ENCODE measurements at regions not wholly inside any gene's neighbourhood (a gene's known extent, or its start where the extent isn't known, plus 50 kb on each side); places are given as distances from the start of the nearest gene placed in this dataset.

DNA sequence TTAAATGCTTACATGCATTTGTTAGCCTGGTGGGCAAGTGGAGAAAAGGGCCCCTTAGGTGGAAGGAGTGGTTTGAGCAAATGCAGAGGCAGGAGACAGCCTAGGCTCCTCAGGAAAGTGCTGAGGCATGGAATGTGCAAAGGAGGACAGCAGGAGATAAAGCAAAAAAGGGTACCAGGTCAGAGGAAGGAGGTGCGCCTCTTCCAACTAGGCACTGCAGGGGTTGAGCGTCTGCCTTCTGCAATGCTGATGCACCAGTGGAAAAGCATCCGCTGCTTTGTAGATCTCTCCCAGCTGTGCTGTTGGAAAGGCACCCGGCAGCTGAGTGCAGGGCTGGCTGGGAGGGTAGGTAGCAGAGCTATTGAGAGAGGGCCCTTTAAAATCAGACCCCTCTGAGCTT is 287.0 kb upstream of the XYLT1 start:
- TF ChIP-seq POLR2AphosphoS5 (IDR thresholded peaks at IDR 0.05) (no peak), POLR2A (IDR thresholded peaks at IDR 0.05) (no peak)
- TF ChIP-seq, protein P1, sequence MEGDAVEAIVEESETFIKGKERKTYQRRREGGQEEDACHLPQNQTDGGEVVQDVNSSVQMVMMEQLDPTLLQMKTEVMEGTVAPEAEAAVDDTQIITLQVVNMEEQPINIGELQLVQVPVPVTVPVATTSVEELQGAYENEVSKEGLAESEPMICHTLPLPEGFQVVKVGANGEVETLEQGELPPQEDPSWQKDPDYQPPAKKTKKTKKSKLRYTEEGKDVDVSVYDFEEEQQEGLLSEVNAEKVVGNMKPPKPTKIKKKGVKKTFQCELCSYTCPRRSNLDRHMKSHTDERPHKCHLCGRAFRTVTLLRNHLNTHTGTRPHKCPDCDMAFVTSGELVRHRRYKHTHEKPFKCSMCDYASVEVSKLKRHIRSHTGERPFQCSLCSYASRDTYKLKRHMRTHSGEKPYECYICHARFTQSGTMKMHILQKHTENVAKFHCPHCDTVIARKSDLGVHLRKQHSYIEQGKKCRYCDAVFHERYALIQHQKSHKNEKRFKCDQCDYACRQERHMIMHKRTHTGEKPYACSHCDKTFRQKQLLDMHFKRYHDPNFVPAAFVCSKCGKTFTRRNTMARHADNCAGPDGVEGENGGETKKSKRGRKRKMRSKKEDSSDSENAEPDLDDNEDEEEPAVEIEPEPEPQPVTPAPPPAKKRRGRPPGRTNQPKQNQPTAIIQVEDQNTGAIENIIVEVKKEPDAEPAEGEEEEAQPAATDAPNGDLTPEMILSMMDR (IDR thresholded peaks at IDR 0.05): no peak
- Histone ChIP-seq H3K4me3 (no peak overlapping the region), H3K36me3 (no peaks in the 10 kb centered on the region), H3K9me3 (peaks cover 0 to 6% of the 10 kb centered on the region in 2 donors), H3K4me1 (no peaks in the 10 kb centered on the region), H3K27me3 (peaks cover 0 to 3% of the 10 kb centered on the region in 2 donors), H3K27ac (no peak overlapping the region)
- intact Hi-C loops (cut with DNase I; ENCODE audit: low total_unique reads): no loop called here
- no peak for DNase-seq (ENCODE audit: low spot score in 2 of 2)

DNA sequence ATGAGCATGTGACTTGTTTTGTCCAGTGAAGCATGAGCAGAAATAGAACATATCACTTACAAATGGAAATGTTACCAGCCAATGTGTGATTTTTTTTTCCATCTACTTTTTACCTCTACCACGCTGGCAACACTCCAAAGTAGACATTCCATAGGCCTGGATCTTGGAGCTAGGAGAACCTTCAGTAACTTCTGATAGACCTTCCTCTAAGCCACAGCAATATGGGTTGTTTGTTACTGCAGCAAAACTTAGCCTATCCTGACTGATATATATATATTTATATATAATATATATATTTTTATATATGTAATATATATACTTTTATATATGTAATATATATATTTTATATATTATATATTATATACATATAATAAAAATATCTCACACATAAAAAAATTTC is 284.4 kb upstream of the XYLT1 start:
- no peak for DNase-seq (ENCODE audit: low spot score in 2 of 2)
- TF ChIP-seq POLR2AphosphoS5 (IDR thresholded peaks at IDR 0.05) (no peak), POLR2A (IDR thresholded peaks at IDR 0.05) (no peak)
- TF ChIP-seq, protein P1 (IDR thresholded peaks at IDR 0.05): no peak
- intact Hi-C loops (cut with DNase I; ENCODE audit: low total_unique reads): no loop called here
- Histone ChIP-seq H3K27me3 (peaks cover 0 to 3% of the 10 kb centered on the region in 2 donors), H3K27ac (no peak overlapping the region), H3K4me3 (no peak overlapping the region), H3K4me1 (no peaks in the 10 kb centered on the region), H3K36me3 (no peaks in the 10 kb centered on the region), H3K9me3 (peaks cover 0 to 6% of the 10 kb centered on the region in 2 donors)

DNA sequence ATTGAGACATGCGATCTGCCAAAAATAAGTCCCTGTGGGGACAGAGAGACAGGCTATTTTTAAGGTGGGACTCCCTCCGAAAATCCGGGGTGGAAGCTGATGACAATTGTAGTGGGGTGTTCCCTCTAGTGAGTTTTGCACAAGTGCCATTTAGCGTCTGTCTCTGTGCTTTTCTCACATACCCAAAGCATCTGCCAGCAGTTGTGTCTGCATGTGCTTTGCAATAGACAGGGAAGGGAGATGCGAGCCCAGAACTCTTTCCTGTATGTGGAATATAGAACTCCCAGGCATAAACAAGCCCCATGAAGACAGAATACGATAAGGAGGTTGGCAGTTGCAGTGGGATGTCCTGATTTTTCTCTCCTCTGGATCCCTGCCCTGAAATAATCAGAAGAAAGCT is 282.7 kb upstream of the XYLT1 start:
- intact Hi-C loops (cut with DNase I; ENCODE audit: low total_unique reads): no loop called here
- TF ChIP-seq, protein P1 (IDR thresholded peaks at IDR 0.05): no peak
- TF ChIP-seq POLR2A (IDR thresholded peaks at IDR 0.05): no peak
- TF ChIP-seq POLR2AphosphoS5 (IDR thresholded peaks at IDR 0.05): no peak
- Histone ChIP-seq H3K4me1 (no peaks in the 10 kb centered on the region), H3K36me3 (no peaks in the 10 kb centered on the region), H3K27ac (no peak overlapping the region), H3K9me3 (peaks cover 0 to 9% of the 10 kb centered on the region in 2 donors), H3K4me3 (no peak overlapping the region), H3K27me3 (peaks cover 0 to 4% of the 10 kb centered on the region in 2 donors)
- DNase-seq (ENCODE audit: low spot score in 2 of 2): no peak

DNA sequence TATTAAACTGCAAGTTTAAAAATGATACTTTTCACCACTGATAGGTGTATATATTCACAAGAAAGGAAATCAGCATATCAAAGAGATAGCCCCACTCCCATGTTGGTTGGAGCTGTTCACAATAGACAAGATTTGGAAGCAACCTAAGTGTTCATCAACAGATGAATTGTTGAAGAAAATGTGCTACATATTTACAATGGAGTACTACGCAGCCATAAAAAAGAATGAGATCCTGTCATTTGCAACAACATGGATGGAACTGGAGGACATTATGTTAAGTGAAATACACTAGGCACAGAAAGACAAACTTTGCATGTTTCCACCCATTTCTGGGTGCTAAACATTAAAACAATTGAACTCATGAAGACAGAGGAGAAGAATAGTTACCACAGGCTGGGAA is 278.9 kb upstream of the XYLT1 start:
- peaks cover 0 to 27% of the 10 kb centered on the region in 2 donors for H3K27me3 ChIP-seq
- TF ChIP-seq POLR2A (IDR thresholded peaks at IDR 0.05) (no peak), POLR2AphosphoS5 (IDR thresholded peaks at IDR 0.05) (no peak)
- no peak overlapping the region for H3K27ac ChIP-seq
- no peaks in the 10 kb centered on the region for H3K36me3 ChIP-seq
- no peak for DNase-seq (ENCODE audit: low spot score in 2 of 2)
- no peaks in the 10 kb centered on the region for H3K4me1 ChIP-seq
- H3K4me3 ChIP-seq: no peak overlapping the region
- peaks cover 0 to 4% of the 10 kb centered on the region in 2 donors for H3K9me3 ChIP-seq
- intact Hi-C loops (cut with DNase I; ENCODE audit: low total_unique reads): no loop called here

DNA sequence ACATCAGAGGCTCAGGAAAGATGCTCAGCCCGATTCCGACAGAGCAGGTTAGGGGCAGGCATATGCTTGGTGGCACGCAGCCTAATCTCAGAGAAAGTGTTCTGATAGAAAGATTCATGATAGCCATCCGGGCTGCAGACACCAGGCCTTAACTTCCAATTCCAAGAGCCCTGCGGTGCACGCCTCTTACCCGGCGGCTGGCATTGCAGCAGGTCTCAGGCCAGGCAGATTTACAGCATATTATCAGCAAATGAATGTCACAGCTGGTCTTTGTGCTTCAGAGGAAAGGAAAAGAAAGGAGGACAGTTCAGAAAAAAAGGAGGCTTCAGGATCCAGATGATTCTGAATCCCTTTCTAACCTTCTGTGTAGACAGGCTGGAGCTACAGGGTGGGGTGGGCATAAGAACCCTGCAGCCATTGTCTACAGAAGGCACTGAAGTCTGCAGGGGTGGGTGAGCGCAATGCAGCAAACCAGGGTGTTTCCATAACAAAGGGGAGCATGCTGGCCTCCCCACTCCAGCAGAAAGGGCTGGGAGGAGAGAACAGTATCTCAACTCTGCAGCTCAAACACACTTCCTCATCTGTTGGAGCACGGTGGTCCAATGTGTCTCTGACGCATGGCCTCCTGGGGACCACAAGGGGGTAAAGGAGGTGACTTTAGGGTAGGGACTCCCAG is 277.4 kb upstream of the XYLT1 start:
- peaks cover 0 to 4% of the 10 kb centered on the region in 2 donors for H3K9me3 ChIP-seq
- TF ChIP-seq, protein P1 (IDR thresholded peaks at IDR 0.05): no peak
- TF ChIP-seq POLR2AphosphoS5 (IDR thresholded peaks at IDR 0.05): no peak
- no peak for TF ChIP-seq POLR2A (IDR thresholded peaks at IDR 0.05)
- no peak overlapping the region for H3K27ac ChIP-seq
- DNase-seq (ENCODE audit: low spot score in 2 of 2): no peak
- intact Hi-C loops (cut with DNase I; ENCODE audit: low total_unique reads): no loop called here
- no peak overlapping the region for H3K4me3 ChIP-seq
- peaks cover 0 to 38% of the 10 kb centered on the region in 2 donors for H3K27me3 ChIP-seq
- H3K36me3 ChIP-seq: no peaks in the 10 kb centered on the region
- H3K4me1 ChIP-seq: no peaks in the 10 kb centered on the region

Measured in breast epithelium (tissue), 4 donors.